ENCODE measurements at regions not wholly inside any gene's neighbourhood (a gene's known extent, or its start where the extent isn't known, plus 50 kb on each side); places are given as distances from the start of the nearest gene placed in this dataset.
"Not testable (repeated sequence)": the region's sequence is repeated elsewhere in the genome, so short reads cannot be mapped to it uniquely, and the experiment has no call there.

DNA sequence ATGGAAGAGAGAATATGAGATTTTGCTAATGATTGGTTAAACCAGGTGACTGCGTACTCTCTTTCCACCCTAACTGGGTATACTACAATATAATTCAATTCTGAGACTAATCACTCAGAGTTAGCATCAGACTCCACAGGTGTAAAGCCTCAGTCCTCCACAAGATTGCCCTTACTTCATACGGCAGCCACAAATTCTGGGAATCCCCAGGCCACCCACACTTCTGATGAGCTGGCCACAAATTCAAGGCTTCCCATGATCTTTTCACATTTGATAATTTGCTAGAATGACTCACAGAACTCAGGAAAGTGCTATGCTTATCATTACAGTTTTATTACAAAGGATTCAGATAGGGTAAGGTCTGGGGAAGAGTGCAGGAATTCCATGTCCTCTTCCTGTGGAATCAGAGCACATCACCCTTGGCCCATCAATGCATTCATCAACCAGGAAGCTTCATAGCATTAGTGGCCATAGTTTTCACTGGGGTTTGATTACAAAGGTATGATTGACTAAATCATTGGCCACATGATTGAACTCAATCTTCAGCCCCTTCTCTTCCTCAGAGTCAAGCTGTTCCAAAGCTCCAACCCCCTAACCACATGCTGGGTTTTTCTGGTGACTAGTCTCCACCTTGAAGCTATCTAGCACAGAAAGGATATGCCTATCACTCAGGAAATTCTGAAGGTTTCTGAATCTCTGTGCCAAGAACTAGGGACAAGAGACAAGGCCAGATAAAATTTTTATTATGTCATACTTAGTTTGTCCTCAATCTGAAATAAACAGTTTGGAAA is 131.7 kb downstream of the HHIPL2 start:
- no peak for DNase-seq (ENCODE audit: low read depth)

DNA sequence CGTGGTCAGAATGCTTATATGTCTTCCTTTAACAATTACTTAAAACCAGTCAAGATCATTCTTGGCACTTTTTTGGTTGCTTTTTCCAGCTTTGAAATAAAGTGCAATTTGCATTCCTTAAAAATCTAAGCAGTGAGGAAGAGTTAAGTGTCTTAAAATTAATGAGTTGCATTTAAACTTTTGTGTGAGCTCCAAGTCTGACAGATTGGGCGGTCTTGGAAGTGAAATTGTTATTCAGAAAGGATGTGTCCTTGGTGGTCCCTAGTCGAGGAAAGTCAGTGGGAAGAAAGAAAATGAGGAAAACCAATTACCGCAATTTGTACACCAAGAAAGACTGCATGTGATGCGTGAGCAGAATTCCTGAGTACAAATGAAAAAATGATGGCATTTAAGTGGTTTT is 132.5 kb downstream of the HHIPL2 start:
- no peak for DNase-seq (ENCODE audit: low read depth)

DNA sequence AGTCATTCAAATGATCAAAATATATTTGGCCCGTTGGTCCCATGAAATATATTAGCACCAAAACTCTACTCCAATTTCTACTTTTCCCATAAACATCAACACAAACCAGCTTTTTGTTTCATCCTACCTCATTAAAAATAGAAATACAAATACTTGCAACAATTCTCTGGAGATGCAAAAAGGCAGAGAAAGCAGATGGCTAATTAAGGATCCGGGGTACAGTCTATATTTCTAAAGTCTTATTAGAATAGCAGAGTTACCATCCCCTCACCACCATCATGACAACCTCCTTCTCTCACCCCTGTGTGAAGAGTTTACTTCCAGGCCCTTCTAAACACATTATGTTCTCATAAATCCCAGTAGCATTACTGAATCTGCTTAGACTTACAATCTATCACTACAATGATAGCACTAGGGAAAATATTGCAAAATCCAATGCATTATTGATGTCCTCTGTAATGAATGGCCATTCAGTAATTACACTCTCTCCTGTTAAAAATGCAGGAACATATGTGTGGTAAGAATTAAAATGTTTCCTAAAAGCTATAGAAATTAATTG is 133.8 kb downstream of the HHIPL2 start:
- no peak for DNase-seq (ENCODE audit: low read depth)

DNA sequence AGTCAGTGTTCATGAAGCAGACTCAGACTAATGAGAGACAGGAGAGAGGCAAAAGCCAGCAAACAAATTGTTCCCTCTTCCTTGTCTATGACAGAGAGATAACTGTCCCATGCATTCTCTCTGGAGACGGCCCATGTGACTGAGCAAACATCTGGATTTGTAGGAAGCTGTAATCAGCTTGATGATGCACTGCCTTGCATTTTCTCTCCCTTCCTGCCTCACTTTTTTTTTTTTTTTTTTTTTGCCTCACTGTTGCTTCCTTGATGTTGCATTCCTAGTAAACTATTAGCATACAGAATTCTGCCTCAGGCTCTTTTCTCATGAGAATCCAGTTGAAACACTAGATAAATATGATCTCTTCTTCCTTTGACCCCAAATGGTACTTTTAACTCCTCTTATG is 134.5 kb downstream of the HHIPL2 start:
- DNase-seq (ENCODE audit: low read depth) = peak; percentile 1

DNA sequence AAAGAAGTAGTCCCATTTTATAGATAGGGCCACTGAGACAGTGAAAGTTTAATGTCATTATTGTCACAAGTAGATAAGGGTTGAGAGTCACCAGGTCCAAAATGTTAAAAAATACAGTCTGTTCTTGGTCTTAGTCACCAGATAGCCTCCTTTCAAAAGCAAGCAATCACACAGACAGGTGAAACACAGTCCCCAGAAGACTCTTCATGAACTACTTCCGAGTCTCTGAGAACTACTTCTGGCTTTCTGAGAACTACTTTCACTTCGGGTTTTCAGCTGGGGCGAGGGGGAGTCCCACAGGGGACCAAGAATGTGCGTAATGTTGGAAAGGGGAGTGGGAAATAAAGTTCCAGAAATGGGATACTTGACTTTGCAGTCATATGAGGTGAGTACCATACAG is 143.2 kb downstream of the HHIPL2 start:
- no peak for DNase-seq (ENCODE audit: low read depth)

DNA sequence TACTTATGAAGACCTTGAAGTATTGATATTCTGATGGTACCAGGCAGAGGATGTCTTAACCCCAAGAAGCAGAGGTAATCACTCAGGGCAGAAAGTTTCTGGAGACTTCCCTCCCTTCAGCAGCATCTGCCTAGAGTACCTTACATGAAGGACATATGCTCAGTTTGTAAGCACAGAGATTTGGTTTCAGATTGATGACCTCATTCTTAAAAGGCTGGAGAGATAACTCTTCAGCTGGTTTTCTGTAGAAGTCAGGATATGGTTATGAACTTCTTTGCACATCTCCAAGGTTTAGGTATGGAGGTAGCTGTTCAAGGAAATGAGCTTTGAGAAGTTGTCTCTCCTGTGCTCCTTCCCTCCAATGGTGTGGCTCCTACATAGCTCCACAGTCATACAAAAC is 148.7 kb downstream of the HHIPL2 start:
- no peak for DNase-seq (ENCODE audit: low read depth)

DNA sequence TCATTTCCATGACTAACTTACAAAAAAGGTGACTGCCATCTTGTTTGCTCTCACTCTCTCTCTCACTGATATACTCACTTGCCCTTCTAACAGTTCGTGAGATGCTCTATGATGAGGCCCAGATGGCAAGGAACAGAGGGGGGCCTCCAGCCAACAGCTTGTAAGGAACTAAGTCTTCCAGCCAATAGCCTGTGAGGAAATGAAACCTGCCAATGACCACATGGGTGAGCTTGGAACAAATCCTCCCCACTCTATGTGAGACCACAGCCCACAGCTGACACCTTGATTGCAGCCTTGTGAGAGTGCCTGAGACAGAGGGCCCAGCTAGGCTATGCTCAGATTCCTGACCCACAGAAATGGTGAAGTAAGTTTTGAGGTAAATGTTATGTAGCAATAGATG is 153.7 kb downstream of the HHIPL2 start:
- DNase-seq (ENCODE audit: low read depth) = no peak

DNA sequence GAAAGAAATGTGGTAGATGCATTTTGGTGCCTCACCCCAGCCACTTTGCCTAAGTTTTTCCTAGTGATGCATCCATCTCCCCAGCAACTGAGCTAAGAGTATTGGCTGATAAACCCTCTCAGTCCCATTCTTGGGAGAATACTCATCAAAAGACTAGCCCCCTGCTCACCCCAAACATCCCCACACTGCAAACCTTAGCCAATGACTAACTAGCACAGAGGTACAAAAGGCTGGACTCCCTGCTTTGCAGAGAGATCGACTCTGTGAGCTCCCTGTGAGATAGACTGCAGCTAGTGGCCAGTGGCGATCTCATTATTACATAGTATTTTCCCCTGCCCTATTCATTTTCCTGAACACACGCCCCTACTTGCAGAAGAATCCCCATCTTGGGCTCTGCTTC is 155.3 kb downstream of the HHIPL2 start:
- DNase-seq (ENCODE audit: low read depth) = no peak

DNA sequence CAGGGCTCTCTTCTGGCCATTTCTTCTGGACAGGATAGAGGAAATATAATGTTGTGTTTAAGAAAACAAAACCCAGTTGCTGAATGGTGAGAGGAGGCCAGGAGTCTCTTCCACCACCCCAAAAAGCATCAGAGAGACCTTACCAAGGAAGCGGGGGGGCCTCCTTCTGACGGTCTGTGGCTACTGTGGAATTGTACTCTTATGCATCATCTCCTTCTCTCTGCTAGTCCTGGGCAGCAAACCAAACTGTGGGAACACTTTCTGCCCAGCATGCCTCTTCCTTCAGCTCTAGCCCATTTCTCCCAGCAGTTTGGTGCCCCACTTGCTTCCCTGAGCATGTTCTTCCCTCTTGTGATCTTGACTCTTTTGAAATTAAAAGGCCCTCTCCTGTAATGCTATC is 157.7 kb downstream of the HHIPL2 start:
- DNase-seq (ENCODE audit: low read depth) = no peak

DNA sequence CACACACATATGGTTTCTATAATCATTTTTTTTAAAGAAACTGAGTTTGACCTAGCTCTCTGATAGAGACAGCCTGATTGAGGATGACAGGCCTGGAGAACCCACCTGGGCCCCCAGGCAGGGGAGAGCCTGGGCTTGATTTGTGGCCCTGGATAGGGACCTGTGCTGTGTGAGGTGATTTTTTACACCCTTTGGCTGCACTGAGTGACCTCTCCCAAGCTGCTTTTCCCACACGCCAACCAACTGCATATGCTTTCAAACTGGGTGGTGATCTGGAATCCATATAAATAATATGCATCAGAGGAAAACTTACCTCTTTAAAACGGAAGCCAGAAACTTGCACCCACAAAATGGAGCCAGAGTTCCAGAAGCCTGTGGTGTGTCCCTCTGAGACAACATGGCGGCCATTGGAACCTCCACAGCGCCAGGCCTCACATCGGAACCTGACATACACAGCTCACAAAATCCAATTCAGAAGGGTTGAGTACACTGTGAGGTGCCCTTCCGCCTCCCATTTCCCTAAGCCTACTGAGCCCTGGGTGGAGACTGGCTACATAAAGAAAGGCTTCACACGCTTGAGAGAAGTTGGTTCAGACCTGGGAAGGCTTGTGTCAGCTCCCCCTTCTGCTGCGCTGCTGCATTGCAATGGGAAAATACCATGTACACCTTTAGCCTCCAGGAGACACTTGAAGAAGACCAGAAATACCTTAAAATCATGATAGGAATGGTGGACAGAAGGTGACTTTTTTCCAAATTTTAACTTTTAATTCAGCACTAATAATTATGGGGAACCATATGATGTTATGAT is 160.7 kb downstream of the HHIPL2 start:
- DNase-seq (ENCODE audit: low read depth) = no peak

DNA sequence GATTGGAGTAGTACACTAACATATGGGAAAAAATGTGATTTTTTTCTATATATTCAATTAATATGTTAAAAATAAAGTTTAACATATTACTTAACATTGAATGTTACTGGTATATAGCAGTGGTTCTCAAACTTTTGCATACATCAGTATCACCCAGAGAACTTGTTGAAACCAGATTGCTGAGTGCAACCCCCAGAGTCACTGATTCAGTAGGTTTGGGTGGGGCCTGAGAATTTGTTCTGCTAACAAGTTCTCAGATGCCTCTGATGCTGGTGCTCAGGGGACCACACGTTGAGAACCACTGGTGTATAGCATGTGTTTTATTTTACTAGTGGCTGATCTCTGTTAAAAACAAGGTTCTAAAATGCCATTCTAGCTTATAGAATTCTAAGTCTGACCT is 161.9 kb downstream of the HHIPL2 start:
- DNase-seq (ENCODE audit: low read depth) = no peak

DNA sequence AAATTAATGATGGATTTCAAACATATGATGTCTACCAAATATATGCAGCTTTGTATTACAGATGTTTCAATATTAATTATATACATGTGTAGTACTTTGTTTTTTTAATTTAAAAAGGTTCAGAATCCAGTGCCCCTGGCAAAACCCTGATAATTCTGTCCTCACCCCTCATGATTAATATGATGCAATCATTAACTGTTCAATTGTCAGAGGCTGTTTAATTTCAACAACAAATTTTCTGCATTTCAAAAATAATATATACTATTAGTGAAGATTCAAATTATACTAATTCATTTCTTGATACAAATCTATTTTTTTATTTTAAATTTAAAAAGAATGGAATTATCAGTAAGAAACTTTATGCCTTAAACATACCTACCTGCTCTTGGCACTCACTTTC is 162.6 kb downstream of the HHIPL2 start:
- DNase-seq (ENCODE audit: low read depth) = no peak

DNA sequence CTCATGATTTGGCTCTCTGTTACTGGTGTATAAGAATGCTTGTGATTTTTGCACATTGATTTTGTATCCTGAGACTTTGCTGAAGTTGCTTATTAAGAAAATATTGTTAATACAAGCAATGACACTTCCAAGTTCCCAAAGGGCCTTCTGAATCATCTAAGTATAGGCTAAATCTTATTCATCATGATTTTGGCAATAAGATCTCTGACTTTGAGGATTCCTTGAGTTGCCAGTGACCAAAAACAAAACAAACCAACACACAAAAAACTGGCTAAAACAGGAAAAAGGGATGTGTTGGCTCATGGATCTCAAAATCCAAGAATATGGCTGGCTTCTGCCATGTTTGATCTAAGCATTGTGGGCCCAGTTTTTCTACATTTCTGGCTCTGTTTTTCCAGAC is 163.4 kb downstream of the HHIPL2 start:
- DNase-seq (ENCODE audit: low read depth) = no peak

DNA sequence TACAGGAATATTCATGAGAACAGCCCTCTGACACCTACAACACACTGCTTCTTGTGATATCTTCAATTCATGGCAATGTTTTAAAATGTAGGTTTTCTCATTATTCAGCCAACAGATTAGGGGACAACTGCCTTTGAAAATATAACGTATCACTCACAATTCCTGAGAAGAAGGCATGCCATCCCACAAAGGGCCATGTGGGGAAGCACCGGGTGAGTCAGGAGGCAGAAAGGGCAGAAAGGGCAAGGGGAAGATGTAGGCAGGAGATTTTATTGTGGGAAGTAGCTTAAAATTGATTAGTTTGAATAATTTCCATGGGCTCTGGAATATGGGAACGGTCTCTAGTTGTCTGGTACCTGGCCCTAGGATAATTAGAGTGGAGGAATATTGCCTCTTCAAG is 165.7 kb downstream of the HHIPL2 start:
- no peak for DNase-seq (ENCODE audit: low read depth)

DNA sequence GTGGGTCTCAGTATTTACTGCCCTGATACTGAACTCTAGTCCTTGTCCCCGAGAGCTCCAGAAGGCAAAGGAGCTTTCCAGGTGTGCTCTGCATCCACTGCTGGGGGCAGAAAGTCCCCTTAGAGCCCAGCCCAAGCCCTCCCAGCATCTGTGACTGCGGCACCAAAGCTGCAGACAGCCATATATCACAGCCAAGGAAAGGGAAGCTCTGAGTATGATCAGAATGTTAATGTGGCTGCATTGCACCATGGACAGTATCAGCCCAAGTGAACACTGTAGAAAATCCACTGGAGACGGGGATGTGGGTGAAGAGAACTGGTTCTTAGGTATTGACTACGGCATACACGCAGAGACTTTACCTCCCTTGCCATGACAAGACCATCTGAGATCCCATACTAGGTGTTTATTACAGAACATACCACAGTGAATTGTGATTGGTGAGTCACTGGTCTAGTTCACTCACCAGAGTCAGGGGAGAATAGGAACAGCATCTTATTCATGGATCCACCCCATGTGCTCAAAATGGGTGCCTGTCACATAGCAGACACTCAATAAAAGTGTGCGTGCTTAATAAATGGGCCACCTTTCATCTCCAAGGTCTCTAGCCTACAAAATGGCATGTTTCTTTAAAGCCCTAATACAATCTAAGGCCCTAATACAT is 170.3 kb downstream of the HHIPL2 start:
- DNase-seq (ENCODE audit: low read depth) = no peak

DNA sequence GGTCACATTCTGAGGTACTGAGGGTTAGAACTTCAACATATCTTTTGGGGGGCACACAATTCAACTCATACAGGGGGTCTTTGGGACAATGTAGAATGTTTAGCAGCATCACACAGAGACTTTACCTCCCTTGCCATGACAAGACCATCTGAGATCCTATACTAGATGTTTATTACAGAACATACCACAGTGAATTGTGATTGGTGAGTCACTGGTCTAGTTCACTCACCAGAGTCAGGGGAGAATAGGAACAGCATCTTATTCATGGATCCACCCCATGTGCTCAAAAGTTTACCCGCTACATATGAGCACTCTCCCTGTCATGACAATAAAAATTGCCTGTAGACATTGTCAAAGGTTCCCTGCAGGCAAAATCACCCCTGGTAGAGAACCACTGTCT is 171.1 kb downstream of the HHIPL2 start:
- not testable (repeated sequence) for DNase-seq (ENCODE audit: low read depth)

DNA sequence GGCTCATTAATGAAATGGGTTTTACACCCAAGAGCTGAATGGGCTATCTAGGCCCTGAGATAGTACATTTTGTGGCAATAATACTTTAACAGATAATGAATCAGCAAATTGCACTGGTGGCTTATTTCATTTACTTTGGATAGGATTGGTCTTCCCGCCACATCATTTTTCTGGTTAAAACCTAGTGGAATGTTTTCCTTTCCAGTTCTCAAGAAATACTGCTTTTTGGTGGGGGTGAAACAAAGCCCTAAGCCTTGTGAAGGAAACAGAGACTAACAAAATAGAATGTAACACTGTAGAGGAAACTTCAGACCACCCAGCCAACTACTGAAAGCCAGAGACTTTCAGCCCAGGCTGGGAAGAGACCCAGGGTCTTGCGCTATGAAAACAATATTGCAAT is 172.2 kb downstream of the HHIPL2 start:
- DNase-seq (ENCODE audit: low read depth) = no peak

DNA sequence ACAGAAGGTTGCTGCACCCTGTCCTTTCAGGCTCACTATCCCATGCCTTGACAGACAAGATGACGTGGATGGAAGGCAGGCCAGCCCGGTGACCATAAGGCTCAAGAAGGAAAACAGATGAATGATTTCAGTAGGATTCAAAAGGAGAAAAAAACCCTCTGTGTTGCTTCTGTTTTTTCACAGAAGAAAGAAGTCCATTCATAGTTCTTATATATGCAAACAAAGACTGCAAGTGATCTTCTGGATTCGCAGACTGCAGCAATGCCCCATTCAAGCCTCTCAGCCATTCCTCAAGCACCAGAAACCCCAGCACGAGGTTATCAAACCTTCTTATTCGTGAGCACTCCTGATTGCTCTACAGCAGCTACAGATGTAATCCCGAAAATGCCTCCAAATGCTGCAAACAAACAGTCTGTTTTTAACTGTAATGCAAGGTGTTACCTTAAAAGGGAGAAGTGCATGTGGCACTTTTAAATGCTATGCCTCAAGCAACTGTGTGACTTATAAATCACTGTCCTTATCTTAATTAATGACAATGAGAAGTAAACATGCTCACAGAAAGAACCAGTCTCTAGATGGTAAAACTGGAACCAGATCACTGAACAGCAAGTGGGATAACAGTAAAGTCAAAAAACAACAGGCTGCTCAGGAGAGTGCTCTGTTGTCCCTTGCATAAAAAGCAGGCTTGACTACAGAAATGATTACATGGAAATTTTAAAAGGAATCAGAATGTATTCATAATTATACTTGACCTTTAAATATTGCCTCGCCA is 173.9 kb downstream of the HHIPL2 start:
- no peak for DNase-seq (ENCODE audit: low read depth)

DNA sequence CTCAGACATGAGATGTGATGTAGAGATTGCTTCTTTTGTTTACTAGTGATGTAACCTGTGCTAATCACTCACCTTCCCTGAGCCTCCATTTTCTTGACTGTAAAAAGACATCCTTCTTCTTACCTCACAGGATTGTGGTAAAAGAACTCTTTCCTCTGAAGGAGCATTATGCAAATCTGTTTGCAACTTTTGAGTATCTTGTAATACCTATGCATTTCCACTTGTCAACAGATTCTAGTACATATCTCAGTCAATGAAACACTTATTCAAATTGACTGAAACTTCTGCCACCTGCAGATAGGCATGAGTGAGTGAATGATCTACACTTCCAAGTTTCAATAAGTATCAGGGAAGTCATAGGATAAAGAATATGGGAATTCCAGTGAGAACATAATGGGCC is 174.7 kb downstream of the HHIPL2 start:
- DNase-seq (ENCODE audit: low read depth) = no peak

DNA sequence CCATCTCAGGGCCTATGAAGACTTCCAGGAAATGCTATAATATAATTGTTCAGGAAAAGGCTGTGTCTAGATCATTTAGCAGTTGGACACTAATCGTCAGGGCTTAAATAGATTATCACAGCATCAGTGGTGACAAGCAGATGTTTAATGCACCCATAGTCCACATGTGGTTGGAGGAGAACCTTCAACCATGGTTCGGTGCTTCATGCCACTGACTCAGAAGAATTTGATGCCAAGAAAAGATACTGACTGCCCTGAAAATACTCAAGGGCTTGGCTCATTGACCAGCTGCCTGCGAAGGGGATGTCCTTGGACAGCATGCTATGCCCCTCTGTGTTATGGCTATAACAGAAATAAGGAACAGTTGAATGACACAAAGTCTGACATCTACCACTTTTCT is 175.7 kb downstream of the HHIPL2 start:
- DNase-seq (ENCODE audit: low read depth) = no peak

DNA sequence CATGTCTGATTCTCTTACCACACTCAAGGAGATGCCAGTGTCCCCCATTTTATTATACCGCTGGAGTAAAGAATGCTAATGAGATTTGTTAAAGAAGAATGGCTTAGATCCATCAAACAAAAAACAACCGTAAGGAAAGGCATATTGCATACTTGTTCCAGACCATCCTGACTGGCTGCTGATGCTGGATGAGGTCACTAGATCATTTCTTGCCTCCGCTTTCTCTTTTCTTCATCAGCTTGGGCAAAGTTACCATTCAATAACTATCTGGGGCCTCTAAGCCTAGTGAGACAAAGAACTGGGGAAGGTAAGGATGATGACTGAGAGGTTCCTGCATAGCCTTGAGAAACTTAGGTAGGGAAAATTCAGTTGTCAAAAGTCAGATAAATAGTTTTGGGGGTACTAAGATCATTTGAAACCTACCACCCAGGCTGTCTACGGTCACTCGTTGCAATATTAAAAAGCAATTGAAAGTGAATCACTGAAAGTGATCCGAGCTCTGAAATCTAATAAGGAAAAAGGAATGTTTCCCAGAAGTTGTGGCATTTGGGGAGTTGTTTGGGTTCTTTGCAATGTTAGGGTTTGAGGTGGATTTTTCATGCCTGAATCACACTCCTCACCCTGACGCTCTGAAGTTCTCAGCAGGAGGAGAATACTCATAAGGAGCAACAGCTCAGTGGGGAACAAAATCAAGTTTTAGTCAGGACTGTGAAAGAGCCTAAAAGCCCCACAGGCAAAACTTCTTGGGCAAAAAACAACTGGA is 176.8 kb downstream of the HHIPL2 start:
- DNase-seq (ENCODE audit: low read depth) = no peak

Measured in forelimb muscle (tissue), 1 donor.